ENCODE measurements at regions not wholly inside any gene's neighbourhood (a gene's known extent, or its start where the extent isn't known, plus 50 kb on each side); places are given as distances from the start of the nearest gene placed in this dataset.

GRCh38 chr11:82405421-82405820 is 328.2 kb downstream of the FAM181B start (continued):
- TF ChIP-seq POLR2AphosphoS5 (IDR thresholded peaks at IDR 0.05; ENCODE audit: low read depth, low read length) (no peak), SUZ12 (IDR thresholded peaks at IDR 0.05; ENCODE audit: low read length) (no peak), RBBP5 (IDR thresholded peaks at IDR 0.05; ENCODE audit: borderline replicate concordance, low read depth, low read length) (no peak)

Measured in H1 (cell line).